ENCODE measurements at regions not wholly inside any gene's neighbourhood (a gene's known extent, or its start where the extent isn't known, plus 50 kb on each side); places are given as distances from the start of the nearest gene placed in this dataset.
"Not testable (repeated sequence)": the region's sequence is repeated elsewhere in the genome, so short reads cannot be mapped to it uniquely, and the experiment has no call there.

DNA sequence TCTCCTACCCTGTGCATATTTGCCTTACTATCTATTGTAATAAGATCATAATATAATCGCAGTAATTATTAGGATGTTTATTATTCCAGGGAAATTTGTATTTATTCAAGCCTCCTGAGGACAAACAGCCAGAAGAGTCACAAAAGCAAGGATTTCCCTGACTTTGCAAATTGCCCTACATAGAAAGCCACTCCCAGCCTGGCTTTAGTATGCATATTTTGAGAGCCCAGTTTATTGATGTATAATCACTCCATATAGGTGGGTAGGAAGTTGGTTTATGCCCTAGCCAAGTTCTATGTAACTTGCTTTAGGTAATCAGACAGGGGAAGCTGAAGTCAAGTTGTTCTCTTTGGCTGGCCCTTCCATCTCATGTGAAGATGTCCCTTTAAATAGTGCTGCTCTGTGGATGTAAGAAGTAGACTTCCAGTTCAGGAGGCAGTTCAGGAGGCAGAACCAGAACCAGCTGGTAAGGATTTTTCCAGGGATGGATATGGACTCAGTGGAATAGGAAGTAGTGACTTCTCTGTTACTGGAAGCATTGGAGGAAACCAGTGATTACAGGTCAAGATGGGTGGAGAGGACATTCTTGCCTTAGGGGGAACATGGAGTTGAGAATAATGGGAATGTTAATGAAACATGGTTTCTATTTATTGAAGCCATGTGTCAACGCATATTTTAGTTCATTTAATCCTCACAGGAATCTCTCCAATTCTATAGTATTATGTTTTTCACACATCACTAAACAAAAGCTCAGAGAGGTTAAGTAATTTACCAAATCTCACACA lies 70.5 kb upstream of the KIT start:
- Histone ChIP-seq H3K4me3 (ENCODE audit: insufficient read length, low read depth) (no peak overlapping the region), H3K9me3 (ENCODE audit: insufficient read depth, low read length) (no peaks in the 10 kb centered on the region), H3K4me1 (ENCODE audit: insufficient read depth, insufficient read length) (no peaks in the 10 kb centered on the region), H3K36me3 (ENCODE audit: insufficient read depth, insufficient read length, low read length) (no peaks in the 10 kb centered on the region), H3K27me3 (ENCODE audit: insufficient read depth, insufficient read length) (no peaks in the 10 kb centered on the region), H3K9ac (ENCODE audit: insufficient read length, low read depth) (no peak overlapping the region)
- no peak for DNase-seq (ENCODE audit: low read depth, low spot score)
- TF ChIP-seq YY1 (IDR thresholded peaks at IDR 0.05; ENCODE audit: insufficient read depth, insufficient read length) (no peak), ZNF274 (IDR thresholded peaks at IDR 0.05; ENCODE audit: low read depth, low read length) (no peak), SUZ12 (IDR thresholded peaks at IDR 0.05; ENCODE audit: extremely low read depth, insufficient read depth, insufficient read length) (no peak)

DNA sequence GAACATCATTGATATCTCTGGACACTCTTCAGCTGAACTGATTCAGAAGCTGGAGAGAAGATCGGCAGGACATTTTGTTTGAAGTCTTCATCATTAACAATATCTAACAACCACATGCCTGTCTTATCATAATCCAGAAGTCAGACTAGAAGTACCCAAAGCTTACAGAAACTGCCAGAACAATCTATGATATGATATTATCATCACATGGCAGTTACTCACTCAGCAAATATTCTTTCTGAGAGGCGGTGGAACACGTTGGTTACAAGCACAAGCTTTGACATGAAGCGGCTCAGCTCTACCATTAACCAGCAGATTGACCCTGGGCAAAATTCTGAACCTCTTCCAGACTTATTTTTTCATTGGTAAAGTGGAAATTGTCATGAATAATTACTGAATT lies 69.4 kb upstream of the KIT start:
- Histone ChIP-seq H3K9me3 (ENCODE audit: insufficient read depth, low read length) (no peaks in the 10 kb centered on the region), H3K36me3 (ENCODE audit: insufficient read depth, insufficient read length, low read length) (no peaks in the 10 kb centered on the region), H3K4me3 (ENCODE audit: insufficient read length, low read depth) (no peak overlapping the region), H3K4me1 (ENCODE audit: insufficient read depth, insufficient read length) (no peaks in the 10 kb centered on the region), H3K9ac (ENCODE audit: insufficient read length, low read depth) (no peak overlapping the region), H3K27me3 (ENCODE audit: insufficient read depth, insufficient read length) (no peaks in the 10 kb centered on the region)
- DNase-seq (ENCODE audit: low read depth, low spot score): no peak
- TF ChIP-seq ZNF274 (IDR thresholded peaks at IDR 0.05; ENCODE audit: low read depth, low read length) (no peak), SUZ12 (IDR thresholded peaks at IDR 0.05; ENCODE audit: extremely low read depth, insufficient read depth, insufficient read length) (no peak), YY1 (IDR thresholded peaks at IDR 0.05; ENCODE audit: insufficient read depth, insufficient read length) (no peak)

DNA sequence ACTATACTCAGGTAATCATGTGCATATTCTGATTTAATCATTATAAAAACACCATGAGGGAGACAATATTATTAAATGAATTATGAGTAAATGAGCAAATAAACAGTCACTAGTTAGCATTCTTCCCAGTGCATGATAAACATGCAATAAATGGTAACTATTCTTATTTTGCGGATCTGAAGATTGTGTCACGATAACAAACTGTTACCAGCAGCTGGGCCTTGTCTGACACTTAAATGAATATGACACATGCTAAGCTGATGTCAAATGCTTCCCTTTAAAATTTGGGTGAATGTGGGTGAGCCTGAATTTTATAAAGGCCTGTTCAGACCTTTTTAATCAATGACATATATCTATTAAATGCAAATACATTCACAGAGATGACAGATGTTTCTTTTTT lies 68.2 kb upstream of the KIT start:
- Histone ChIP-seq H3K36me3 (ENCODE audit: insufficient read depth, insufficient read length, low read length) (no peaks in the 10 kb centered on the region), H3K4me1 (ENCODE audit: insufficient read depth, insufficient read length) (no peaks in the 10 kb centered on the region), H3K27me3 (ENCODE audit: insufficient read depth, insufficient read length) (no peaks in the 10 kb centered on the region), H3K4me3 (ENCODE audit: insufficient read length, low read depth) (no peak overlapping the region), H3K9ac (ENCODE audit: insufficient read length, low read depth) (no peak overlapping the region), H3K9me3 (ENCODE audit: insufficient read depth, low read length) (no peaks in the 10 kb centered on the region)
- DNase-seq (ENCODE audit: low read depth, low spot score): no peak
- TF ChIP-seq SUZ12 (IDR thresholded peaks at IDR 0.05; ENCODE audit: extremely low read depth, insufficient read depth, insufficient read length) (no peak), YY1 (IDR thresholded peaks at IDR 0.05; ENCODE audit: insufficient read depth, insufficient read length) (no peak), ZNF274 (IDR thresholded peaks at IDR 0.05; ENCODE audit: low read depth, low read length) (no peak)

DNA sequence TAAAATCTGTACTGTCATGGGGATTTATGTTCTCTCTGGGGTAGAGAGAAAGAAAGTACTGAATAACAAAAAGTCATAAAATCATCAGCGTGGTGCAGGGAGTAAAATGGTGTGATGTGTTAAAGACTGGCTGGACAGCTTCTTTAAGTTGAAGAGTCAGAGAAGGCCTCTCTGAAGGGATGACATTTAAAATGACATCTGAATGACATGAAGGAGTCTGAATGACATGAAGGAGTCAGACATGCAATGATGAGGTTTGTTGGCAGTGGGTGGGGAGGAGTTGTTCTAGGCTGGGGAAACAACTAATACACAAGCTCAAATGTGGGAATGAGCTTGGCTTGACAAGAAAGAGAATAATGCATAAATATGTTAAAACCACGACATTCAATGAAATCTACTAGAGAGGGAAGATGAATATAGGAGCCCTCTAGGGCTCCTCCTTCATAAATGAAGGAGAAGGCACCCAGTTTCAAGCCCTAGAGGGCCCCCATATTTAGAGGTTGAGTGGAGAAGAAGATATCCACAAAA lies 63.9 kb upstream of the KIT start:
- H3K9ac ChIP-seq (ENCODE audit: insufficient read length, low read depth): no peak overlapping the region
- no peaks in the 10 kb centered on the region for H3K27me3 ChIP-seq (ENCODE audit: insufficient read depth, insufficient read length)
- DNase-seq (ENCODE audit: low read depth, low spot score): no peak
- TF ChIP-seq SUZ12 (IDR thresholded peaks at IDR 0.05; ENCODE audit: extremely low read depth, insufficient read depth, insufficient read length) (no peak), YY1 (IDR thresholded peaks at IDR 0.05; ENCODE audit: insufficient read depth, insufficient read length) (no peak), ZNF274 (IDR thresholded peaks at IDR 0.05; ENCODE audit: low read depth, low read length) (no peak)
- no peak overlapping the region for H3K4me3 ChIP-seq (ENCODE audit: insufficient read length, low read depth)
- no peaks in the 10 kb centered on the region for H3K4me1 ChIP-seq (ENCODE audit: insufficient read depth, insufficient read length)
- no peaks in the 10 kb centered on the region for H3K36me3 ChIP-seq (ENCODE audit: insufficient read depth, insufficient read length, low read length)
- H3K9me3 ChIP-seq (ENCODE audit: insufficient read depth, low read length): no peaks in the 10 kb centered on the region

DNA sequence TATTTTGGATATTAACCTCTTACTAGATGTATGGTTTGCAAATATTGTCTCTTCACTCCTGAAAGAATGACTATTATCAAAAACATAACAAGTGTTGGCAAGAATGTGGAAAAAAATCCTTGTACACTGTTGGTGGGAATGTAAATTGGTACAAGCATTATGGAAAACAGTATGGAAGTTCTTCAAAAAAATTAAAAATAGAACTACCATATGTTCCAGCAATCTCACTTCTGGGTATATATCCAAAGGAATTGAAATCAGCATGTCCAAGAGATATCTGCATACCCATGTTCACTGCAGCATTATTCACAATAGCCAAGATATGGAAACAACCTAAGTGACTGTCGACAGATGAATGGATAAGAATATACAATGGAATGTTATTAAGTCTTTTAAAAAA lies 61.6 kb upstream of the KIT start:
- Histone ChIP-seq H3K4me1 (ENCODE audit: insufficient read depth, insufficient read length) (no peaks in the 10 kb centered on the region), H3K36me3 (ENCODE audit: insufficient read depth, insufficient read length, low read length) (no peaks in the 10 kb centered on the region), H3K9ac (ENCODE audit: insufficient read length, low read depth) (no peak overlapping the region), H3K4me3 (ENCODE audit: insufficient read length, low read depth) (no peak overlapping the region), H3K9me3 (ENCODE audit: insufficient read depth, low read length) (no peaks in the 10 kb centered on the region), H3K27me3 (ENCODE audit: insufficient read depth, insufficient read length) (no peaks in the 10 kb centered on the region)
- TF ChIP-seq ZNF274 (IDR thresholded peaks at IDR 0.05; ENCODE audit: low read depth, low read length) (no peak), YY1 (IDR thresholded peaks at IDR 0.05; ENCODE audit: insufficient read depth, insufficient read length) (no peak), SUZ12 (IDR thresholded peaks at IDR 0.05; ENCODE audit: extremely low read depth, insufficient read depth, insufficient read length) (no peak)
- no peak for DNase-seq (ENCODE audit: low read depth, low spot score)

DNA sequence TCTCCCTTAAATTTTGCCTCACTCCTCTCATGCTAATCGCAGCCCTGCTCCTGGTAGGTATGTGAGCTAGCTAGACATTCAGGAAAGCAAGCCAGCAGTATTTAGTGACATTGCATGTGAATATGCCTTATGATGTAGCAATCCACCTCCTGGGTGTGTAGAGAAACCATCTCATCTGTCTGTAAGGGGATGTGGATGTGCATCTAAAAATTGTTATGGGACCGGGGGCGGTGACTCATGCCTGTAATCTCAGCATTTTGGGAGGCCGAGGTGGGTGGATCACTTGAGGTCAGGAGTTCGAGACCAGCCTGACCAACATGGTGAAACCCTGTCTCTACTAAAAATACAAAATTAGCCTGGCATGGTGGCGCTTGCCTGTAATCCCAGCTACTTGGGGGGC lies 60.1 kb upstream of the KIT start:
- not testable (repeated sequence) for H3K27me3 ChIP-seq (ENCODE audit: insufficient read depth, insufficient read length); H3K4me1 ChIP-seq (ENCODE audit: insufficient read depth, insufficient read length); H3K4me3 ChIP-seq (ENCODE audit: insufficient read length, low read depth); H3K9ac ChIP-seq (ENCODE audit: insufficient read length, low read depth); H3K9me3 ChIP-seq (ENCODE audit: insufficient read depth, low read length); DNase-seq (ENCODE audit: low read depth, low spot score); H3K36me3 ChIP-seq (ENCODE audit: insufficient read depth, insufficient read length, low read length)

DNA sequence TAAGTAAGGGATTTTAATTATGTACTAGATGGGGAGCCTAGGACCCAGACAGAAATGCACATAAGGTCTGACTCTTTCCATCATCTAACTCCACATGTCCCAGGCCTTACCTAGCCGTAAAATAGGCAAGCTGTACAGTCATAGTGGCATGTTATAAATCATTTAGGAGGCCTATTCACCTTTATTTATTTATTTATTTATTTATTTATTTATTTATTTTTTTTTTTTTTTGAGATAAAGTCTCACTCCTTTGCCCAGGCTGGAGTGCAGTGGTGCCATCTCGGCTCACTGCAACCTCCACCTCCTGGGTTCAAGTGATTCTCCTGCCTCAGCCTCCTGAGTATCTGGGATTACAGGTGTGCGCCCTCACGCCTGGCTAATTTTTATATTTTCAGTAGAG lies 55.6 kb upstream of the KIT start:
- H3K36me3 ChIP-seq (ENCODE audit: insufficient read depth, insufficient read length, low read length); H3K4me3 ChIP-seq (ENCODE audit: insufficient read length, low read depth); H3K9me3 ChIP-seq (ENCODE audit: insufficient read depth, low read length); DNase-seq (ENCODE audit: low read depth, low spot score); H3K9ac ChIP-seq (ENCODE audit: insufficient read length, low read depth); H3K27me3 ChIP-seq (ENCODE audit: insufficient read depth, insufficient read length); H3K4me1 ChIP-seq (ENCODE audit: insufficient read depth, insufficient read length): not testable (repeated sequence)

DNA sequence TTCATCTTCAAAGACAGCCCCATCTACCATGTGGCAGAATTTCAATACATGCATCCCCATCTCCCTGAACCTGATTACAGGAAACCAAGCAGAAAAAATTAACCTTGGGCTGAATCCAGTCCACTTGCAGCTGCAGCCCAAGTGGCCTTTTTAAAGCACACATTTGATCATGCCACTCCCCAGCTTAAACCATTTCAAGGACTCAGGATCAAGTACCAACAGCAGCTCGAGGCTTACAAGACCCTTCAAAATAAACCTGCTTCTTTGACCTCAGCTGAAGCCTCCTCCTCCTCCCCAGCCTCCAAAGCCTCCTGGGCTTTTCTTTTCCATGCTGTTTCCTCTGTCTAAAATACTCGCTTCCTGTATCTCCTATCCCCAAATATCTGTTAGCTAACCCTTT lies 50.7 kb upstream of the KIT start:
- DNase-seq (ENCODE audit: low read depth, low spot score): no peak
- Histone ChIP-seq H3K27me3 (ENCODE audit: insufficient read depth, insufficient read length) (no peaks in the 10 kb centered on the region), H3K9ac (ENCODE audit: insufficient read length, low read depth) (no peak overlapping the region), H3K4me3 (ENCODE audit: insufficient read length, low read depth) (no peak overlapping the region), H3K4me1 (ENCODE audit: insufficient read depth, insufficient read length) (no peaks in the 10 kb centered on the region), H3K36me3 (ENCODE audit: insufficient read depth, insufficient read length, low read length) (no peaks in the 10 kb centered on the region), H3K9me3 (ENCODE audit: insufficient read depth, low read length) (no peaks in the 10 kb centered on the region)
- TF ChIP-seq ZNF274 (IDR thresholded peaks at IDR 0.05; ENCODE audit: low read depth, low read length) (no peak), YY1 (IDR thresholded peaks at IDR 0.05; ENCODE audit: insufficient read depth, insufficient read length) (no peak), SUZ12 (IDR thresholded peaks at IDR 0.05; ENCODE audit: extremely low read depth, insufficient read depth, insufficient read length) (no peak)

Data from NT2/D1 (cell line).